A673 (cell line): ENCODE measurements at regions not wholly inside any gene's neighbourhood (a gene's known extent, or its start where the extent isn't known, plus 50 kb on each side); places are given as distances from the start of the nearest gene placed in this dataset.

Experiments used
- EZH2 ChIP-seq: fragments of 200-600 bp; sonication (generic); IDR thresholded peaks from 2 replicates; pipeline ENCODE4 v1.6.1; 2017; ENCODE audit warnings: borderline replicate concordance, low read depth, mild to moderate bottlenecking, mixed read lengths, antibody characterized with exemption, low read length; ENCODE audit not compliant: poor library complexity, severe bottlenecking
- TF ChIP-seq, protein P1 (sequence below): fragments of 300-800, 200-600 bp; sonication (generic); conservative IDR thresholded peaks from 2 replicates; pipeline ENCODE4 v1.5.1; 2017; ENCODE audit warnings: low read depth, mild to moderate bottlenecking, antibody characterized with exemption, low read length, moderate library complexity, mixed read lengths

DNA sequence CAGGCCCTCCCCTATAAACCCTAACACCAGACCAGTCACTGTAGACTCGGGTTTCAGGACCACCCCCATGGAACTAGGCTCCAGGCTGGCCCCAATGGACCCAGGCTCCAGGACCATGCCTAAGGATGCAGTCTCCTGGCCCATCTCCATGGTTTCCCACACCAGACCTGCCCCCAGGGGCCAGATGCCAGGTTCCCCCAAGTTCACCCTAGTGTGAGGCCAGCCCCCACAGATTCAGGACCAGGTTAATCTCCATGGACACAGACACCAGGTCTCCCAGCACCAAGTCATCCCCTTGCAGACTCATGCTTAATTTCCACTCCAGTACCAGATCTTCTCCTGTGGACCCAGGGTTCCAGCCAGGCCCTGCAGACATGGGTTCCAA, 103.8 kb upstream of the LANCL2 start:
- TF ChIP-seq, protein P1, sequence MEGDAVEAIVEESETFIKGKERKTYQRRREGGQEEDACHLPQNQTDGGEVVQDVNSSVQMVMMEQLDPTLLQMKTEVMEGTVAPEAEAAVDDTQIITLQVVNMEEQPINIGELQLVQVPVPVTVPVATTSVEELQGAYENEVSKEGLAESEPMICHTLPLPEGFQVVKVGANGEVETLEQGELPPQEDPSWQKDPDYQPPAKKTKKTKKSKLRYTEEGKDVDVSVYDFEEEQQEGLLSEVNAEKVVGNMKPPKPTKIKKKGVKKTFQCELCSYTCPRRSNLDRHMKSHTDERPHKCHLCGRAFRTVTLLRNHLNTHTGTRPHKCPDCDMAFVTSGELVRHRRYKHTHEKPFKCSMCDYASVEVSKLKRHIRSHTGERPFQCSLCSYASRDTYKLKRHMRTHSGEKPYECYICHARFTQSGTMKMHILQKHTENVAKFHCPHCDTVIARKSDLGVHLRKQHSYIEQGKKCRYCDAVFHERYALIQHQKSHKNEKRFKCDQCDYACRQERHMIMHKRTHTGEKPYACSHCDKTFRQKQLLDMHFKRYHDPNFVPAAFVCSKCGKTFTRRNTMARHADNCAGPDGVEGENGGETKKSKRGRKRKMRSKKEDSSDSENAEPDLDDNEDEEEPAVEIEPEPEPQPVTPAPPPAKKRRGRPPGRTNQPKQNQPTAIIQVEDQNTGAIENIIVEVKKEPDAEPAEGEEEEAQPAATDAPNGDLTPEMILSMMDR = no peak
- TF ChIP-seq EZH2 = no peak
